ENCODE measurements at regions not wholly inside any gene's neighbourhood (a gene's known extent, or its start where the extent isn't known, plus 50 kb on each side); places are given as distances from the start of the nearest gene placed in this dataset.

DNA sequence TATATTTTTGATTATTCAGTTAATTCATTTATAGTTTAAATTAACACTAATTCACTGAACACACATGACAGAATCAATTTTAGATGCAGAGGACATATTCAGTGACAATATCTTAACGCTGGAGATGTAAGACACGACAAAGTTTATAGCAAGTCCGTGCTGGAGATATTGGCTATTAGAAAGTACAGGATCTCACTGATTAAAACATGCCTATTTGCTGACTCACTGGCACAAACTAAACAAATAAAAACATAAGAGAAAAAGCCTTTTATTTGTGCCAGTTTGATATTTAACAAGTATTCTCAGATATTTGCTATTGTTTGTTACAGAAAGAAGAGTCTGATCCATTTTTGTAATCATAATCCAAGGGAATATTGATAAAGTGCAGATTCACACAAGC lies 1122.9 kb upstream of the B3GALT2 start:
- no peak for TF ChIP-seq POLR2A (IDR thresholded peaks at IDR 0.05)
- TF ChIP-seq, protein P1, sequence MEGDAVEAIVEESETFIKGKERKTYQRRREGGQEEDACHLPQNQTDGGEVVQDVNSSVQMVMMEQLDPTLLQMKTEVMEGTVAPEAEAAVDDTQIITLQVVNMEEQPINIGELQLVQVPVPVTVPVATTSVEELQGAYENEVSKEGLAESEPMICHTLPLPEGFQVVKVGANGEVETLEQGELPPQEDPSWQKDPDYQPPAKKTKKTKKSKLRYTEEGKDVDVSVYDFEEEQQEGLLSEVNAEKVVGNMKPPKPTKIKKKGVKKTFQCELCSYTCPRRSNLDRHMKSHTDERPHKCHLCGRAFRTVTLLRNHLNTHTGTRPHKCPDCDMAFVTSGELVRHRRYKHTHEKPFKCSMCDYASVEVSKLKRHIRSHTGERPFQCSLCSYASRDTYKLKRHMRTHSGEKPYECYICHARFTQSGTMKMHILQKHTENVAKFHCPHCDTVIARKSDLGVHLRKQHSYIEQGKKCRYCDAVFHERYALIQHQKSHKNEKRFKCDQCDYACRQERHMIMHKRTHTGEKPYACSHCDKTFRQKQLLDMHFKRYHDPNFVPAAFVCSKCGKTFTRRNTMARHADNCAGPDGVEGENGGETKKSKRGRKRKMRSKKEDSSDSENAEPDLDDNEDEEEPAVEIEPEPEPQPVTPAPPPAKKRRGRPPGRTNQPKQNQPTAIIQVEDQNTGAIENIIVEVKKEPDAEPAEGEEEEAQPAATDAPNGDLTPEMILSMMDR (IDR thresholded peaks at IDR 0.05), result no peak
